PC-9 (cell line): ENCODE measurements at regions not wholly inside any gene's neighbourhood (a gene's known extent, or its start where the extent isn't known, plus 50 kb on each side); places are given as distances from the start of the nearest gene placed in this dataset.

Experiments
- BruUV-seq: library from RNA; stranded (reverse); fragments of 400-500 nt; replicated peaks from 2 replicates; lab custom pipeline; 2021; lab: Mats Ljungman, UMichigan
- CTCF ChIA-PET: fragments of 300-600 bp; sonication (Branson Sonifier 250); formaldehyde crosslinking; loops from one replicate; lab custom pipeline; 2022; ENCODE audit warnings: antibody characterized with exemption; lab: Charles Lee
- POLR2A ChIA-PET: fragments of 300-600 bp; sonication (Branson Sonifier 250); formaldehyde crosslinking; loops from one replicate; lab custom pipeline; 2022; ENCODE audit warnings: antibody characterized with exemption; ENCODE audit not compliant: unreplicated experiment; lab: Charles Lee
- DNase-seq, 2 experiments: peaks; one replicate each; pipeline versions ENCODE4 v3.0.0 to v3.0.0-alpha.2; 2015 to 2022; ENCODE audit warnings: mixed read lengths in 1 of 2
- H2AFZ ChIP-seq: fragments of 200-600 bp; sonication (generic); 2 replicates; pipeline ENCODE4 v1.8.1; 2017; ENCODE audit warnings: antibody characterized with exemption
- H3F3A ChIP-seq: fragments of 200-600 bp; sonication (generic); 2 replicates; pipeline ENCODE4 v1.8.1; 2017; ENCODE audit warnings: antibody characterized with exemption, mild to moderate bottlenecking, low read depth; ENCODE audit not compliant: insufficient read depth
- H3K27ac ChIP-seq: fragments of 200-600 bp; sonication (generic); 2 replicates; pipeline ENCODE4 v1.6.1; 2016; ENCODE audit warnings: mixed run types
- H3K27me3 ChIP-seq: fragments of 200-600 bp; sonication (generic); 2 replicates; pipeline ENCODE4 v1.6.1; 2016; ENCODE audit warnings: low read depth, mixed run types; ENCODE audit not compliant: insufficient read depth
- H3K36me3 ChIP-seq: fragments of 200-600 bp; sonication (generic); 2 replicates; pipeline ENCODE4 v1.6.1; 2016; ENCODE audit warnings: low read depth, mixed run types
- H3K4me1 ChIP-seq: fragments of 200-600 bp; sonication (generic); replicated peaks from 2 replicates; pipeline ENCODE4 v1.6.1; 2016; ENCODE audit warnings: mixed run types; ENCODE audit not compliant: insufficient read depth
- H3K4me2 ChIP-seq: fragments of 200-600 bp; sonication (generic); 2 replicates; pipeline ENCODE4 v1.6.1; 2017; ENCODE audit warnings: mixed run types
- H3K4me3 ChIP-seq: fragments of 200-600 bp; sonication (generic); 2 replicates; pipeline ENCODE4 v1.6.1; 2016; ENCODE audit warnings: mixed run types
- H3K79me2 ChIP-seq: fragments of 200-600 bp; sonication (generic); 2 replicates; pipeline ENCODE4 v1.6.1; 2017; ENCODE audit warnings: low read depth, mixed run types
- H3K9me2 ChIP-seq: fragments of 200-600 bp; sonication (generic); 2 replicates; pipeline ENCODE4 v1.8.1; 2017; ENCODE audit warnings: mild to moderate bottlenecking; ENCODE audit not compliant: insufficient read depth
- H3K9me3 ChIP-seq: fragments of 200-600 bp; sonication (generic); 2 replicates; pipeline ENCODE4 v1.8.1; 2016; ENCODE audit warnings: low read depth; ENCODE audit not compliant: insufficient read depth
- H4K20me1 ChIP-seq: fragments of 200-600 bp; sonication (generic); 2 replicates; pipeline ENCODE4 v1.8.1; 2017; ENCODE audit not compliant: insufficient read depth
- EZH2 ChIP-seq: fragments of 200-600 bp; sonication (generic); IDR thresholded peaks from 2 replicates; pipeline ENCODE4 v1.8.0; 2017; ENCODE audit warnings: antibody characterized with exemption, low read depth
- intact Hi-C: fragments of 100-400 bp; cut with micrococcal nuclease; formaldehyde crosslinking; loops from one replicate; pipeline ENCODE4 v1.10.0; 2022; ENCODE audit not compliant: unreplicated experiment
- TF ChIP-seq, protein P1 (sequence below): fragments of 200-600 bp; sonication (generic); conservative IDR thresholded peaks from 2 replicates; pipeline ENCODE4 v1.6.1; 2017; ENCODE audit warnings: mixed run types, antibody characterized with exemption, mild to moderate bottlenecking, moderate library complexity

DNA sequence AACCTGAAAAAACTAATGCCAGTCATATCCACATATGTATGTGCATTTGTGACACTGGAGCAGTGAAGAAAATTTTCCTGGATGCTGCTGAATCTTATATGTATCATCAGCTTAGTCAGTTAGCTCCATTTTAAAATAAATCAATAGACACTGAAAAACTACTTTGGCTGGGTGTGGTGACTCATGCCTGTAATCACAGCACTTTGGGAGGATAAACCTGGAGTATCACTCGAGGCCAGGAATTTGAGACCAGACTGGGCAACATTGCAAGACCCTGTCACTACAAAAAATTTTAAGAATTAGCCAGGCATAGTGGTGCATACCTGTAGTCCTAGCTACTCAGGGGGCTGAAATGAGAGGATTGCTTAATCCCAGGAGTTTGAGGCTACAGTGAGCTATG, 511.0 kb upstream of the TLE4 start:
- no peak overlapping the region for H3K27ac ChIP-seq
- no peaks in the 10 kb centered on the region for H3F3A ChIP-seq
- no peaks in the 10 kb centered on the region for H3K9me3 ChIP-seq
- ChIA-PET POLR2A (no interaction called here), CTCF (no interaction called here)
- TF ChIP-seq, protein P1, sequence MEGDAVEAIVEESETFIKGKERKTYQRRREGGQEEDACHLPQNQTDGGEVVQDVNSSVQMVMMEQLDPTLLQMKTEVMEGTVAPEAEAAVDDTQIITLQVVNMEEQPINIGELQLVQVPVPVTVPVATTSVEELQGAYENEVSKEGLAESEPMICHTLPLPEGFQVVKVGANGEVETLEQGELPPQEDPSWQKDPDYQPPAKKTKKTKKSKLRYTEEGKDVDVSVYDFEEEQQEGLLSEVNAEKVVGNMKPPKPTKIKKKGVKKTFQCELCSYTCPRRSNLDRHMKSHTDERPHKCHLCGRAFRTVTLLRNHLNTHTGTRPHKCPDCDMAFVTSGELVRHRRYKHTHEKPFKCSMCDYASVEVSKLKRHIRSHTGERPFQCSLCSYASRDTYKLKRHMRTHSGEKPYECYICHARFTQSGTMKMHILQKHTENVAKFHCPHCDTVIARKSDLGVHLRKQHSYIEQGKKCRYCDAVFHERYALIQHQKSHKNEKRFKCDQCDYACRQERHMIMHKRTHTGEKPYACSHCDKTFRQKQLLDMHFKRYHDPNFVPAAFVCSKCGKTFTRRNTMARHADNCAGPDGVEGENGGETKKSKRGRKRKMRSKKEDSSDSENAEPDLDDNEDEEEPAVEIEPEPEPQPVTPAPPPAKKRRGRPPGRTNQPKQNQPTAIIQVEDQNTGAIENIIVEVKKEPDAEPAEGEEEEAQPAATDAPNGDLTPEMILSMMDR: no peak
- TF ChIP-seq EZH2: no peak
- H3K9me2 ChIP-seq: no peaks in the 10 kb centered on the region
- intact Hi-C loops: no loop called here
- no peaks in the 10 kb centered on the region for H3K36me3 ChIP-seq
- peaks cover 14% of the 10 kb centered on the region; the same call in 1 of the 2 replicates for H3K27me3 ChIP-seq
- no peak overlapping the region for H2AFZ ChIP-seq
- DNase-seq: no peak
- no TSS peak for BruUV-seq
- no peak overlapping the region for H3K4me3 ChIP-seq
- H3K4me2 ChIP-seq: no peak overlapping the region
- H4K20me1 ChIP-seq: no peaks in the 10 kb centered on the region
- H3K4me1 ChIP-seq: no peaks in the 10 kb centered on the region
- H3K79me2 ChIP-seq: no peaks in the 10 kb centered on the region

DNA sequence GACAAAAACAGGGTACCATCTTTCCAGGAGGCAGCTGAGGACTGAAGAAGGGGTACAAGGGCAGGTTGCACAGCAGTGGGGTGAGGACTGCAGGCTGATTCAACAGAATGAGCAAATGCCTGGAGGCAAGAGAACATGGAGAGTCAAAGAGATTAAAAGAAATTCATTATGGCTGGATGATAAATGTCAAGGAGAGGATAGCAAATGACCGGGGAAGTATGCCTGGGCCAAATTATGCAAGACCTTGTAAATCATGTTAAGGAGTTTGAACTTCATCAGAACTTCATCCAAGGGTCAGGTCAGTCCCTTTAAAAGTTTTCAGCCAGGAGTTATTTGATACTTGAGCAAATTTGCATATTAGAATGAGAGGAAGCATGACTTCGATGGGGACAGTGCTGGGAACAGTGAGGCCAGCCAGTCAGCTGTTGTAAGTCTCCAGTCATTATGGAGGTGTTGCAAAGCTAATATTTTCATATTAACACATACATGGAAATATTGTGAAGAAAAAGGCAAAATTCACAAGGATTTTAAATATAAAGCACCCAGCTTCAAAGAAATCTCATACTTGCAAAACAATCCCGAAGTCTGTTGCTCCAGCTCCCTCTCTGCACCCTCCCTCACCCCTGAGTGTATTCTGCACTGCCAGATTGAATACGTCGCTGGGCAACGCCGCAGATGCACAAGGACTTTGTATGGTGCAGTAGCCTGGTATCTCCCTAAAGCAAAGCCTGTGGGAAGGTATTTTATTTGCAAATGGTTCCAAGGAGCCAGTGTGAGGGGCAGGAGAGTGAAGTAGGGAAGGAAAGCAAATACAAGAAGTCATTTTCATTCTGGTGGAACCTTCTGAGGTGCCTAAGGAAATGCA, 509.8 kb upstream of the TLE4 start:
- POLR2A ChIA-PET: no interaction called here

DNA sequence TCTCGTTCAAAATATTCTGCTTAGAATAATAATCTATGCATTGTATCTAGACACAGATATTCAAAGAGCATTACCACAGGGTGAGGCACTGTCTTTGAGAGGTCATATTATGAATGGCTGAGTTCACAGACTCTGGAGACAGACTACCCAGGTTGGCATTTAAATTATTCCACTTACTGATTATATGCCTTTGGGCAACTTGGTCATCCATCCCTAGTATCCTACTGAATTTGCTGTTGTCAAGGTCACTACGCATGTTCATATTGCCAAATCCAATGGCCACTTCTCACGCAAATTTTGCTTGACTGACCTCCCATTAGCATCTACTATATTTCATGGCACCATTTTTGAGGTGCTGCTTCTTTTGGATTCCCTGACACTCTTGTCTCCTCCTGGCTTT, 498.6 kb upstream of the TLE4 start:
- Histone ChIP-seq H3F3A (no peaks in the 10 kb centered on the region), H4K20me1 (no peaks in the 10 kb centered on the region), H2AFZ (no peak overlapping the region), H3K79me2 (no peaks in the 10 kb centered on the region), H3K27me3 (no peaks in the 10 kb centered on the region), H3K4me1 (no peaks in the 10 kb centered on the region), H3K36me3 (no peaks in the 10 kb centered on the region), H3K4me3 (no peak overlapping the region), H3K4me2 (no peak overlapping the region), H3K27ac (no peak overlapping the region), H3K9me2 (no peaks in the 10 kb centered on the region), H3K9me3 (no peaks in the 10 kb centered on the region)
- intact Hi-C loops: no loop called here
- no peak for DNase-seq
- ChIA-PET POLR2A (no interaction called here), CTCF (no interaction called here)
- BruUV-seq: no TSS peak
- TF ChIP-seq, protein P1: no peak
- no peak for TF ChIP-seq EZH2

More for the DNA sequence above, 509.8 kb upstream of the TLE4 start:
- intact Hi-C loops: no loop called here
- Histone ChIP-seq H3K36me3 (no peaks in the 10 kb centered on the region), H3K9me2 (no peaks in the 10 kb centered on the region), H3K4me2 (no peak overlapping the region), H3K79me2 (no peaks in the 10 kb centered on the region), H3K27ac (no peak overlapping the region), H4K20me1 (no peaks in the 10 kb centered on the region), H3F3A (no peaks in the 10 kb centered on the region), H3K4me3 (no peak overlapping the region), H3K9me3 (no peaks in the 10 kb centered on the region), H2AFZ (no peak overlapping the region), H3K27me3 (peaks cover 11% of the 10 kb centered on the region; the same call in 1 of the 2 replicates), H3K4me1 (no peaks in the 10 kb centered on the region)
- BruUV-seq: no TSS peak
- no peak for TF ChIP-seq EZH2
- TF ChIP-seq, protein P1: no peak
- DNase-seq: no peak
- CTCF ChIA-PET: no interaction called here
